Mesothelial cell of epicardium (in vitro differentiated cells): ENCODE measurements at regions not wholly inside any gene's neighbourhood (a gene's known extent, or its start where the extent isn't known, plus 50 kb on each side); places are given as distances from the start of the nearest gene placed in this dataset.
A peak's percentile ranks its signal among the peaks of the same experiment; 100 is the strongest.

Experiments used
- DNase-seq, 2 experiments: peaks; one replicate each; pipeline ENCODE4 v3.0.0; 2021; ENCODE audit warnings: low spot score in 2 of 2; ENCODE audit not compliant: unreplicated experiment in 2 of 2
- H3K27ac Mint-ChIP-seq: 2 replicates; pipeline ENCODE4 v1.8.0; 2021; ENCODE audit warnings: mixed read lengths
- H3K27me3 Mint-ChIP-seq: 2 replicates; pipeline ENCODE4 v1.8.0; 2021; ENCODE audit warnings: low read depth, mixed read lengths
- H3K36me3 Mint-ChIP-seq: 2 replicates; pipeline ENCODE4 v1.8.0; 2021; ENCODE audit warnings: mixed read lengths
- H3K4me1 Mint-ChIP-seq: 2 replicates; pipeline ENCODE4 v1.8.0; 2021; ENCODE audit warnings: mixed read lengths
- H3K4me3 Mint-ChIP-seq: 2 replicates; pipeline ENCODE4 v1.8.0; 2021; ENCODE audit warnings: mild to moderate bottlenecking, moderate library complexity, mixed read lengths
- H3K9me3 Mint-ChIP-seq: 2 replicates; pipeline ENCODE4 v1.8.0; 2021; ENCODE audit warnings: mixed read lengths
- CTCF ChIP-seq: fragments of 200-600 bp; sonication (generic); IDR thresholded peaks from one replicate; pipeline ENCODE4 v1.5.0; 2021; ENCODE audit warnings: antibody characterized with exemption; ENCODE audit not compliant: unreplicated experiment

GRCh38 chr17:77884967-77885641 lies 73.4 kb upstream of the TNRC6C start:
- H3K27me3 Mint-ChIP-seq: peaks cover 57% of the 10 kb centered on the region
- no peaks in the 10 kb centered on the region for H3K36me3 Mint-ChIP-seq
- no peaks in the 10 kb centered on the region for H3K9me3 Mint-ChIP-seq
- peaks cover 30% of the 10 kb centered on the region for H3K4me1 Mint-ChIP-seq
- no peak overlapping the region for H3K4me3 Mint-ChIP-seq
- no peak for TF ChIP-seq CTCF
- no peak overlapping the region for H3K27ac Mint-ChIP-seq
- DNase-seq: no peak

- Mint-ChIP-seq H3K27ac (no peak overlapping the region), H3K9me3 (no peaks in the 10 kb centered on the region), H3K27me3 (peaks cover 60% of the 10 kb centered on the region), H3K4me1 (peaks cover 30% of the 10 kb centered on the region), H3K36me3 (no peaks in the 10 kb centered on the region), H3K4me3 (no peak overlapping the region)
- no peak for TF ChIP-seq CTCF
- no peak for DNase-seq
Measured at GRCh38 chr17:77885678-77886386, 72.7 kb upstream of the TNRC6C start.

GRCh38 chr17:77886387-77886728 lies 72.1 kb upstream of the TNRC6C start:
- H3K27ac Mint-ChIP-seq: no peak overlapping the region
- peaks cover 64% of the 10 kb centered on the region for H3K27me3 Mint-ChIP-seq
- H3K36me3 Mint-ChIP-seq: no peaks in the 10 kb centered on the region
- DNase-seq: no peak
- H3K4me3 Mint-ChIP-seq: no peak overlapping the region
- H3K9me3 Mint-ChIP-seq: no peaks in the 10 kb centered on the region
- no peak for TF ChIP-seq CTCF
- peaks cover 30% of the 10 kb centered on the region for H3K4me1 Mint-ChIP-seq

GRCh38 chr17:77887110-77887463 lies 71.4 kb upstream of the TNRC6C start:
- Mint-ChIP-seq H3K9me3 (no peaks in the 10 kb centered on the region), H3K36me3 (no peaks in the 10 kb centered on the region), H3K4me3 (peak overlapping the region; percentile 63), H3K4me1 (peaks cover 25% of the 10 kb centered on the region), H3K27ac (peak overlapping the region; percentile 15), H3K27me3 (peaks cover 66% of the 10 kb centered on the region)
- no peak for TF ChIP-seq CTCF
- no peak for DNase-seq

- Mint-ChIP-seq H3K36me3 (no peaks in the 10 kb centered on the region), H3K4me1 (peaks cover 20% of the 10 kb centered on the region), H3K27ac (peak overlapping the region; percentile 15), H3K4me3 (peak overlapping the region; percentile 63), H3K27me3 (peaks cover 66% of the 10 kb centered on the region), H3K9me3 (no peaks in the 10 kb centered on the region)
- no peak for DNase-seq
- TF ChIP-seq CTCF: no peak
Measured at GRCh38 chr17:77887464-77888241, 70.8 kb upstream of the TNRC6C start.
